ENCODE measurements at regions not wholly inside any gene's neighbourhood (a gene's known extent, or its start where the extent isn't known, plus 50 kb on each side); places are given as distances from the start of the nearest gene placed in this dataset.

GRCh38 chr4:129358571-129358970 lies 262.6 kb downstream of the C4orf33 start:
- no peak for ATAC-seq (ENCODE audit: low read depth)
- ChIA-PET CTCF (no interaction called here), POLR2A (no interaction called here)
- no peak for TF ChIP-seq CTCF (IDR thresholded peaks at IDR 0.05)
- H3K4me1 Mint-ChIP-seq, result no peaks in the 10 kb centered on the region
- H3K36me3 Mint-ChIP-seq (ENCODE audit: low read depth), result no peaks in the 10 kb centered on the region
- DNase-seq, result no peak
- peaks cover 7% of the 10 kb centered on the region for H3K27me3 Mint-ChIP-seq
- no peaks in the 10 kb centered on the region for H3K9me3 Mint-ChIP-seq
- no peak overlapping the region for H3K4me3 Mint-ChIP-seq
- no peak overlapping the region for H3K27ac Mint-ChIP-seq
- intact Hi-C loops (cut with micrococcal nuclease), result no loop called here

GRCh38 chr4:129359461-129359860 lies 263.5 kb downstream of the C4orf33 start:
- Mint-ChIP-seq H3K27me3 (peaks cover 7% of the 10 kb centered on the region), H3K36me3 (ENCODE audit: low read depth) (no peaks in the 10 kb centered on the region), H3K4me1 (no peaks in the 10 kb centered on the region), H3K4me3 (no peak overlapping the region), H3K27ac (no peak overlapping the region), H3K9me3 (no peaks in the 10 kb centered on the region)
- CTCF ChIA-PET, result no interaction called here
- intact Hi-C loops (cut with micrococcal nuclease), result no loop called here
- DNase-seq, result no peak
- POLR2A ChIA-PET, result no interaction called here
- no peak for TF ChIP-seq CTCF (IDR thresholded peaks at IDR 0.05)
- no peak for ATAC-seq (ENCODE audit: low read depth)

- Mint-ChIP-seq H3K36me3 (ENCODE audit: low read depth) (no peaks in the 10 kb centered on the region), H3K27me3 (no peaks in the 10 kb centered on the region), H3K4me3 (no peak overlapping the region), H3K4me1 (no peaks in the 10 kb centered on the region), H3K27ac (no peak overlapping the region), H3K9me3 (no peaks in the 10 kb centered on the region)
- ChIA-PET POLR2A (no interaction called here), CTCF (interaction anchor here (0.6 to 2.9 kb wide), 6 partner anchors 10 to 548 kb away, joined by 3 to 17 read pairs (median 4); no protein-coding TSS in a partner anchor)
- no peak for ATAC-seq (ENCODE audit: low read depth)
- TF ChIP-seq CTCF (IDR thresholded peaks at IDR 0.05), result peak; percentile 84
- intact Hi-C loops (cut with micrococcal nuclease), result loop anchor here (1.0 kb wide), 1 partner anchor 279 kb away; no protein-coding TSS in a partner anchor
- no peak for DNase-seq
Measured at GRCh38 chr4:129362691-129363274, 266.8 kb downstream of the C4orf33 start.

- H3K9me3 Mint-ChIP-seq, result no peaks in the 10 kb centered on the region
- ATAC-seq (ENCODE audit: low read depth), result no peak
- no peak overlapping the region for H3K4me3 Mint-ChIP-seq
- no peaks in the 10 kb centered on the region for H3K36me3 Mint-ChIP-seq (ENCODE audit: low read depth)
- no peak for DNase-seq
- ChIA-PET CTCF (no interaction called here), POLR2A (no interaction called here)
- no peak for TF ChIP-seq CTCF (IDR thresholded peaks at IDR 0.05)
- H3K27me3 Mint-ChIP-seq, result peaks cover 4% of the 10 kb centered on the region
- no peak overlapping the region for H3K27ac Mint-ChIP-seq
- intact Hi-C loops (cut with micrococcal nuclease), result no loop called here
- H3K4me1 Mint-ChIP-seq, result no peaks in the 10 kb centered on the region
Measured at GRCh38 chr4:129364747-129365452, 268.9 kb downstream of the C4orf33 start.

- no peak overlapping the region for H3K27ac Mint-ChIP-seq
Measured at GRCh38 chr4:129369361-129370010, 273.5 kb downstream of the C4orf33 start.

More at GRCh38 chr4:129369361-129370010, 273.5 kb downstream of the C4orf33 start:
- POLR2A ChIA-PET, result no interaction called here
- intact Hi-C loops (cut with micrococcal nuclease), result no loop called here
- Mint-ChIP-seq H3K4me1 (no peaks in the 10 kb centered on the region), H3K4me3 (no peak overlapping the region), H3K9me3 (no peaks in the 10 kb centered on the region), H3K36me3 (ENCODE audit: low read depth) (no peaks in the 10 kb centered on the region), H3K27me3 (peaks cover 4% of the 10 kb centered on the region)
- no peak for TF ChIP-seq CTCF (IDR thresholded peaks at IDR 0.05)
- no peak for DNase-seq
- ATAC-seq (ENCODE audit: low read depth), result no peak
- CTCF ChIA-PET, result no interaction called here

Measured in activated B cell treated with CpG ODN at 0.5 μM for 24 hours (primary cell).